ENCODE measurements at regions not wholly inside any gene's neighbourhood (a gene's known extent, or its start where the extent isn't known, plus 50 kb on each side); places are given as distances from the start of the nearest gene placed in this dataset.
"Not testable (repeated sequence)": the region's sequence is repeated elsewhere in the genome, so short reads cannot be mapped to it uniquely, and the experiment has no call there.

GRCh38 chr2:145789636-145790035 lies 1269.7 kb upstream of the ZEB2 start:
- WGBS (ENCODE audit: insufficient coverage): no CpG with 5 or more reads among the region's 3 CpGs
- no peaks in the 10 kb centered on the region for H3K27me3 ChIP-seq (replicated peaks in 1 of 4; ENCODE audit: control extremely low read depth in 1 of 4, control insufficient read depth in 3 of 4, insufficient read depth in 4 of 4, low read length in 3 of 4)
- no peak overlapping the region for H3K4me3 Mint-ChIP-seq
- H4K20me1 ChIP-seq (ENCODE audit: control insufficient read depth, insufficient read depth, low read length, poor library complexity, severe bottlenecking): no peaks in the 10 kb centered on the region
- peaks cover 2% of the 10 kb centered on the region for H3K9me3 Mint-ChIP-seq (ENCODE audit: insufficient read depth)
- ChIA-PET CTCF (no interaction called here), POLR2A (no interaction called here)
- no peak overlapping the region for H3K27ac ChIP-seq (ENCODE audit: low read length in 2 of 2)
- DNase-seq (no peak), ATAC-seq (ENCODE audit: low read depth) (no peak)
- H3K4me1 ChIP-seq (ENCODE audit: control insufficient read depth in 2 of 2, insufficient read depth in 2 of 2, low read length in 2 of 2): no peaks in the 10 kb centered on the region
- H2AFZ ChIP-seq (ENCODE audit: insufficient read depth, low read depth, low read length, poor library complexity, severe bottlenecking): no peak overlapping the region
- no peaks in the 10 kb centered on the region for H3K79me2 ChIP-seq (ENCODE audit: control insufficient read depth, insufficient read depth, low read length)
- H3K4me3 ChIP-seq (ENCODE audit: control extremely low read depth in 1 of 5, extremely low read depth in 1 of 5, insufficient read depth in 1 of 5, low read depth in 2 of 5, low read length in 4 of 5): no peak overlapping the region
- intact Hi-C loops (cut with micrococcal nuclease): no loop called here
- H3K27ac Mint-ChIP-seq: no peak overlapping the region
- TF ChIP-seq EZH2 (IDR thresholded peaks at IDR 0.05; ENCODE audit: borderline replicate concordance, insufficient read depth, low read depth, low read length, poor library complexity, severe bottlenecking): no peak
- no peak for TF ChIP-seq CTCF (IDR thresholded peaks at IDR 0.05)
- H3K4me1 Mint-ChIP-seq: no peaks in the 10 kb centered on the region
- no peak overlapping the region for H3K9ac ChIP-seq (ENCODE audit: low read length)
- H3K27me3 Mint-ChIP-seq: no peaks in the 10 kb centered on the region
- no peaks in the 10 kb centered on the region for H3K36me3 ChIP-seq (replicated peaks in 1 of 2; ENCODE audit: control extremely low read depth in 1 of 2, control insufficient read depth in 1 of 2, extremely low read depth in 1 of 2, insufficient read depth in 2 of 2, low read length in 1 of 2)
- no peaks in the 10 kb centered on the region for H3K9me3 ChIP-seq (ENCODE audit: control extremely low read depth in 1 of 3, control insufficient read depth in 2 of 3, insufficient read depth in 1 of 3, low read length in 2 of 3)
- no peak overlapping the region for H3K4me2 ChIP-seq (replicated peaks; ENCODE audit: low read depth, low read length, poor library complexity, severe bottlenecking)

- DNase-seq; H3K36me3 ChIP-seq (replicated peaks in 1 of 2; ENCODE audit: control extremely low read depth in 1 of 2, control insufficient read depth in 1 of 2, extremely low read depth in 1 of 2, insufficient read depth in 2 of 2, low read length in 1 of 2); H3K4me1 Mint-ChIP-seq; H3K79me2 ChIP-seq (ENCODE audit: control insufficient read depth, insufficient read depth, low read length); H4K20me1 ChIP-seq (ENCODE audit: control insufficient read depth, insufficient read depth, low read length, poor library complexity, severe bottlenecking); CTCF ChIA-PET; H3K27me3 ChIP-seq (replicated peaks in 1 of 4; ENCODE audit: control extremely low read depth in 1 of 4, control insufficient read depth in 3 of 4, insufficient read depth in 4 of 4, low read length in 3 of 4); H2AFZ ChIP-seq (ENCODE audit: insufficient read depth, low read depth, low read length, poor library complexity, severe bottlenecking); H3K9me3 ChIP-seq (ENCODE audit: control extremely low read depth in 1 of 3, control insufficient read depth in 2 of 3, insufficient read depth in 1 of 3, low read length in 2 of 3); H3K4me3 Mint-ChIP-seq; H3K4me1 ChIP-seq (ENCODE audit: control insufficient read depth in 2 of 2, insufficient read depth in 2 of 2, low read length in 2 of 2); H3K9ac ChIP-seq (ENCODE audit: low read length); H3K27ac ChIP-seq (ENCODE audit: low read length in 2 of 2); H3K27me3 Mint-ChIP-seq; intact Hi-C loops (cut with micrococcal nuclease); POLR2A ChIA-PET; H3K9me3 Mint-ChIP-seq (ENCODE audit: insufficient read depth); ATAC-seq (ENCODE audit: low read depth); H3K4me3 ChIP-seq (ENCODE audit: control extremely low read depth in 1 of 5, extremely low read depth in 1 of 5, insufficient read depth in 1 of 5, low read depth in 2 of 5, low read length in 4 of 5); H3K27ac Mint-ChIP-seq; H3K4me2 ChIP-seq (replicated peaks; ENCODE audit: low read depth, low read length, poor library complexity, severe bottlenecking): not testable (repeated sequence)
- WGBS (ENCODE audit: insufficient coverage): 90% methylated on average over 2 of the region's 6 CpGs
Measured at GRCh38 chr2:145787597-145788361, 1267.9 kb upstream of the ZEB2 start.

GRCh38 chr2:145782607-145783006 lies 1262.7 kb upstream of the ZEB2 start:
- H3K4me2 ChIP-seq (replicated peaks; ENCODE audit: low read depth, low read length, poor library complexity, severe bottlenecking); H3K9ac ChIP-seq (ENCODE audit: low read length); intact Hi-C loops (cut with micrococcal nuclease); POLR2A ChIA-PET; H3K27me3 Mint-ChIP-seq; H3K27ac ChIP-seq (ENCODE audit: low read length in 2 of 2); H3K36me3 ChIP-seq (replicated peaks in 1 of 2; ENCODE audit: control extremely low read depth in 1 of 2, control insufficient read depth in 1 of 2, extremely low read depth in 1 of 2, insufficient read depth in 2 of 2, low read length in 1 of 2); H2AFZ ChIP-seq (ENCODE audit: insufficient read depth, low read depth, low read length, poor library complexity, severe bottlenecking); H3K4me1 Mint-ChIP-seq; CTCF ChIA-PET; H4K20me1 ChIP-seq (ENCODE audit: control insufficient read depth, insufficient read depth, low read length, poor library complexity, severe bottlenecking); H3K4me3 ChIP-seq (ENCODE audit: control extremely low read depth in 1 of 5, extremely low read depth in 1 of 5, insufficient read depth in 1 of 5, low read depth in 2 of 5, low read length in 4 of 5); H3K4me1 ChIP-seq (ENCODE audit: control insufficient read depth in 2 of 2, insufficient read depth in 2 of 2, low read length in 2 of 2); DNase-seq; H3K27ac Mint-ChIP-seq; H3K9me3 ChIP-seq (ENCODE audit: control extremely low read depth in 1 of 3, control insufficient read depth in 2 of 3, insufficient read depth in 1 of 3, low read length in 2 of 3); H3K27me3 ChIP-seq (replicated peaks in 1 of 4; ENCODE audit: control extremely low read depth in 1 of 4, control insufficient read depth in 3 of 4, insufficient read depth in 4 of 4, low read length in 3 of 4); ATAC-seq (ENCODE audit: low read depth); H3K4me3 Mint-ChIP-seq; H3K79me2 ChIP-seq (ENCODE audit: control insufficient read depth, insufficient read depth, low read length); H3K9me3 Mint-ChIP-seq (ENCODE audit: insufficient read depth): not testable (repeated sequence)
- WGBS (ENCODE audit: insufficient coverage): 98% methylated on average over 5 of the region's 5 CpGs
